Common myeloid progenitor, CD34-positive (primary cell): ENCODE measurements at regions not wholly inside any gene's neighbourhood (a gene's known extent, or its start where the extent isn't known, plus 50 kb on each side); places are given as distances from the start of the nearest gene placed in this dataset.

Source experiments
- CTCF ChIA-PET: fragments of 350-600 bp; sonication (Branson Sonifier 250); formaldehyde crosslinking; loops from one replicate; lab custom pipeline; 2021; ENCODE audit warnings: antibody characterized with exemption; lab: Charles Lee
- POLR2A ChIA-PET: fragments of 350-600 bp; sonication (Branson Sonifier 250); formaldehyde crosslinking; loops from one replicate; lab custom pipeline; 2021; ENCODE audit warnings: antibody characterized with exemption; lab: Charles Lee
- DNase-seq, 3 donors: peaks; one replicate each; pipeline versions ENCODE4 v3.0.0 to v3.0.0-alpha.2; 2013
- H3K27ac ChIP-seq, 2 experiments: 1 replicate in 1 of 2; 2 replicates in 1 of 2; pipeline ENCODE4 v1.7.0; 2013; ENCODE audit warnings: inconsistent platforms in 2 of 2, low read length in 2 of 2, mild to moderate bottlenecking in 2 of 2, low read depth in 1 of 2, moderate library complexity in 1 of 2; ENCODE audit not compliant: severe bottlenecking in 2 of 2, insufficient read depth in 1 of 2, poor library complexity in 1 of 2
- H3K27me3 ChIP-seq, 5 experiments: replicated peaks in 2 of 5; 1 replicate in 3 of 5; 2 replicates in 2 of 5; pipeline versions ENCODE4 v1.6.1 to v1.7.0; 2013; ENCODE audit warnings: low read length in 4 of 5, mild to moderate bottlenecking in 2 of 5, moderate library complexity in 2 of 5, inconsistent platforms in 1 of 5; ENCODE audit not compliant: insufficient read depth in 5 of 5, control insufficient read depth in 4 of 5
- H3K36me3 ChIP-seq, 4 experiments: 1 replicate in 2 of 4; 2 replicates in 2 of 4; pipeline versions ENCODE4 v1.6.1 to v1.7.0; 2013; ENCODE audit warnings: low read length in 3 of 4, control low read depth in 1 of 4, mild to moderate bottlenecking in 1 of 4; ENCODE audit not compliant: control insufficient read depth in 4 of 4, insufficient read depth in 4 of 4
- H3K4me1 ChIP-seq, 4 experiments: 1 replicate in 3 of 4; 2 replicates in 1 of 4; pipeline versions ENCODE4 v1.6.1 to v1.7.1; 2013; ENCODE audit warnings: low read length in 3 of 4, mild to moderate bottlenecking in 3 of 4, control low read depth in 1 of 4, inconsistent platforms in 1 of 4, moderate library complexity in 1 of 4; ENCODE audit not compliant: control insufficient read depth in 4 of 4, insufficient read depth in 4 of 4; ENCODE audit errors: control extremely low read depth in 1 of 4
- H3K4me3 ChIP-seq, 7 experiments: 1 replicate in 4 of 7; 2 replicates in 3 of 7; pipeline versions ENCODE4 v1.5.1 to v1.7.0; 2013; ENCODE audit warnings: mild to moderate bottlenecking in 7 of 7, low read length in 6 of 7, moderate library complexity in 6 of 7, inconsistent platforms in 2 of 7, low read depth in 2 of 7, control low read depth in 1 of 7; ENCODE audit not compliant: insufficient read depth in 4 of 7, control insufficient read depth in 1 of 7; ENCODE audit errors: extremely low read depth in 1 of 7
- H3K9me3 ChIP-seq, 5 experiments: 1 replicate in 4 of 5; 2 replicates in 1 of 5; pipeline versions ENCODE4 v1.6.1 to v1.7.1; 2013; ENCODE audit warnings: low read length in 4 of 5, mild to moderate bottlenecking in 2 of 5, inconsistent platforms in 1 of 5, low read depth in 1 of 5, moderate library complexity in 1 of 5; ENCODE audit not compliant: control insufficient read depth in 4 of 5, insufficient read depth in 2 of 5; ENCODE audit errors: control extremely low read depth in 1 of 5
- WGBS: methylation state at CpG from one replicate; pipeline ENCODE4 v1.1.5; 2013; ENCODE audit not compliant: insufficient coverage; 5-methylcytosine and 5-hydroxymethylcytosine counted together

DNA sequence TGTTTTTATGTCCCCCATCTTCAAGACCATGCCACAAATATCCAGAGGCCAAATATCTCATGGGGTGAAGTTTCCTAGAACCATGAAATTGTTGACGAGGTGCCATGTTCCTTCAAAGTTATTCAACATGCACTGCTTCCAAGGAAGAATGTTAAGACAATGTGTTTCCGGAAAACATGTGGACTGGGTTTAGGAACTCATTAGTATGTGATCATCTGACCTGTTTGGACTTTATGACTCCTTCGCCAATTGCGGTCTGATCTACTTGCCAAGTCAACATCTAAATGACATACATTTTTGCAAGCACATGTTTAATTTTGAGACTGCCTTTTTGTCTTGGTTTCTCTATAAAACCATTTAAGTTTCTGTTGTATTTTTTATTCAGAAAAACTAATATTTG, 234.8 kb downstream of the MAF start:
- Histone ChIP-seq H3K4me3 (no peak overlapping the region), H3K4me1 (no peaks in the 10 kb centered on the region), H3K27me3 (no peaks in the 10 kb centered on the region), H3K9me3 (peaks cover under 1 to 4% (median 2%) of the 10 kb centered on the region in 5 experiments), H3K36me3 (no peaks in the 10 kb centered on the region), H3K27ac (no peak overlapping the region)
- CTCF ChIA-PET: no interaction called here
- POLR2A ChIA-PET: no interaction called here
- no peak for DNase-seq
- WGBS: 100% methylated on average over 3 of the region's 4 CpGs

DNA sequence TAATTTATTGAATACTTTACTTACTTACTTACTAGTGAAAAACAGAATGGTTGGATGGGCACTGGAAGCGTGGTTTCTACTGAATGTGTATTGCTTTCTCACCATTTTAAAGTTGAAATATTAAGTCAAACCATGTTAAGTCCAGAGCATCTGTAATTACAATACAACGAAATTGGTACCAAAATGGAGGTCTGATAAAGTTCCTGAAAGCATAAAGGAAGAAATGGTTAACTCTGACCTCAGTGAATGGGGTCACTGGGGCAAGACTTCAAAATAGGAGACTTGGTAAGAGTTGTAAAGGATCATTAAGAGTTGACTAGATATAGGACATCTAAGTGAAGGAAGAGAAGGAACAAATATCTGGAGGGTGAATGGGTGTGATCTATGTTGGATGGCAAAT, 237.1 kb downstream of the MAF start:
- no peak for DNase-seq
- Histone ChIP-seq H3K4me3 (no peak overlapping the region), H3K27ac (no peak overlapping the region), H3K27me3 (no peaks in the 10 kb centered on the region), H3K4me1 (no peaks in the 10 kb centered on the region), H3K36me3 (no peaks in the 10 kb centered on the region), H3K9me3 (peaks cover 0 to 2% (median 1%) of the 10 kb centered on the region in 5 experiments)
- CTCF ChIA-PET: interaction anchor here (1.0 kb wide), 1 partner anchor 368 kb away, joined by 3 read pairs; no protein-coding TSS in a partner anchor
- POLR2A ChIA-PET: no interaction called here
- 100% methylated on average over 1 of the region's 2 CpGs for WGBS

- no CpG with 5 or more reads among the region's 1 CpG for WGBS
- Histone ChIP-seq H3K4me1 (no peaks in the 10 kb centered on the region), H3K9me3 (peaks cover 0 to 2% (median 1%) of the 10 kb centered on the region in 5 experiments), H3K27me3 (no peaks in the 10 kb centered on the region), H3K4me3 (no peak overlapping the region), H3K36me3 (no peaks in the 10 kb centered on the region), H3K27ac (no peak overlapping the region)
- ChIA-PET CTCF (interaction anchor here (1.0 kb wide), 1 partner anchor 367 kb away, joined by 3 read pairs; no protein-coding TSS in a partner anchor), POLR2A (no interaction called here)
- no peak for DNase-seq
Measured at GRCh38 chr16:79363035-79363434, 237.5 kb downstream of the MAF start.

DNA sequence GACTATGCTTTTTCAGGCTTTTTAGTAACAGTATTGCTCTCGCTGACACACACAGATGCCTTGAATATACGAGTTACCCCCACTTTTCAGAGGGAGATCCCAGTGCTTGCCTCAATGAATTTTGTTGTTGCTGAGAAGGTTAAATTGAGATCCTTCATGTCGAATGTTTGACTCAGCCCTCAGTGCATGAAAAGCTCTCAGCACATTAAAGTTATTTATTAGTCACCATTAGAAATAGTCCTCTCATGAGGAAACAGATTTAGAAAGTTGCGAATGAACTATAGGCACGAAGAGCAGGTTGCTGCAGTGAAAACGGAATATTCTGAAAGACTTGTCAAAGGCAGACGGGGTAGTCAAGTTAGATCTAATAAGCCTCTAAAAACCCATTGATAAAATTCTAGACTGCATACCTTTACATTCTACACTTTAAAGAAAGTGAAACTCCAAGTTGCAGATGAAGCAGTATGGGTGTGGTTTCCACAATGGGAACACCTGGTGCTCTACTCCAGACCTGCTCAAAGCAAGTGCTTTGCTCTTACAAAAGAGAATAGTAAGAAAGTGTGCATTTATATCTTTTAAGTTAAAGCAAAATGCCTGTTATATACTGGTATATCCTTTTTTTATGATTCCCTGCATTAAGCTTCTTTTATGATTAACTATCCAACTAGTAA, 238.1 kb downstream of the MAF start:
- H3K27ac ChIP-seq: no peak overlapping the region
- no peak for DNase-seq
- H3K4me1 ChIP-seq: no peaks in the 10 kb centered on the region
- H3K4me3 ChIP-seq: no peak overlapping the region
- H3K9me3 ChIP-seq: peaks cover 0 to 2% (median 1%) of the 10 kb centered on the region in 5 experiments
- CTCF ChIA-PET: no interaction called here
- POLR2A ChIA-PET: no interaction called here
- no peaks in the 10 kb centered on the region for H3K36me3 ChIP-seq
- no peaks in the 10 kb centered on the region for H3K27me3 ChIP-seq
- whole genome bisulfite sequencing: 95% methylated on average over 4 of the region's 7 CpGs

DNA sequence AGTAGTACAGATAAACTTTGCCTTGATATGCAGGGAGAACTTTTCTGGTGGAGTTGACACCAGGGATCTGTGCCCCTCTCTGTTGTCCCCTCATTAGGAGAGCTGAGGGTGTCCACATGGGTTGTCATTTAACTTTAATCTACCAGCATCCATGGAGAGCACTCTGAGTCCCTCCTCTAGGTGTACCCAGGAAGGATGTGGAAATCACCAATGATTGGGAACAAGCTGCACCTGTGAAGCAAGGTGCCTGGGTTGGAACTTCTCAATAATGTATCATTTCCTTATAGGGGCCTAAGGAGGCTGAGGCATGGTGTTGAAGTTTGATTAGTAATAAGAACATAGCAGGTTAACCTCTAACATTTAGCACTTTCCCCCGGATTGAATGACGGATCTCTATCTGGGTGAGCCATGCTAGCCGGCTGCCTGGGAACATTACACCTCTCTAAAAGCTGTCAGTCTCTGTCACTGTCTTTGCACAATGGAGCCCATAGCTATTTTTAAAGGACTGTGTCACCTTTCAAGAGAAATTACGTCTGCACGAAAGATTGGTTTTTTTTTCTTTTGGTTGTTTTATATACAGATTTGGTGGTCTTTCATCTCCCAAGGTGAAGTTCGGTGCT, 239.3 kb downstream of the MAF start:
- H3K4me1 ChIP-seq: no peaks in the 10 kb centered on the region
- no peak for DNase-seq
- POLR2A ChIA-PET: no interaction called here
- peaks cover 0 to 1% (median 0%) of the 10 kb centered on the region in 5 experiments for H3K9me3 ChIP-seq
- CTCF ChIA-PET: no interaction called here
- WGBS: 91% methylated on average over 4 of the region's 6 CpGs
- H3K27ac ChIP-seq: no peak overlapping the region
- H3K27me3 ChIP-seq: no peaks in the 10 kb centered on the region
- H3K4me3 ChIP-seq: no peak overlapping the region
- H3K36me3 ChIP-seq: no peaks in the 10 kb centered on the region

GRCh38 chr16:79360267-79360666, 240.3 kb downstream of the MAF start:
- Histone ChIP-seq H3K4me3 (no peak overlapping the region), H3K9me3 (peaks cover 0 to 1% (median 0%) of the 10 kb centered on the region in 5 experiments), H3K36me3 (no peaks in the 10 kb centered on the region), H3K27me3 (no peaks in the 10 kb centered on the region), H3K4me1 (no peaks in the 10 kb centered on the region), H3K27ac (no peak overlapping the region)
- WGBS: 100% methylated on average over 1 of the region's 2 CpGs
- DNase-seq: no peak
- POLR2A ChIA-PET: no interaction called here
- CTCF ChIA-PET: interaction anchor here (1.3 kb wide), 1 partner anchor 16 kb away, joined by 3 read pairs; no protein-coding TSS in a partner anchor

DNA sequence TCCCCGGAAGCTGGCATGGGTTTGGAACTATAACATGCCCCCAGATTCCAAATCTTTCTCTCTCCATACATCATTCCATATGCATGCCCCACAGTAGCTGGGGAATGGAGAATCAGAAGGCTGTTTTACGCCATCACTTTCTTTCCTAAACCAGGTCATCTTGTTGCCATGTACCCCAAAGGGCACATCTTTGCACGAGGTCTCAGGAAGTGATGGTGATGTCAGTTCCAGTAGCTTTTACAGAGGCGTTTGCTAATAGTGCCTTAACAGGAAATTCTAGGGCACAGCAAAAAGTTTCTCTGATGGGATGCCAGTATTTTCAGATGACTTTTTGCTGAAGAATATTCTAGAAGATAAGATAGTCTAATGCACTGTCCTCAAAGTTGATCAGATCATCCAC, 241.5 kb downstream of the MAF start:
- ChIA-PET CTCF (interaction anchor here (1.3 kb wide), 1 partner anchor 15 kb away, joined by 3 read pairs; no protein-coding TSS in a partner anchor), POLR2A (interaction anchor here (0.6 kb wide), 1 partner anchor 106 kb away, joined by 4 read pairs; no protein-coding TSS in a partner anchor)
- Histone ChIP-seq H3K27ac (no peak overlapping the region), H3K9me3 (no peaks in the 10 kb centered on the region), H3K36me3 (no peaks in the 10 kb centered on the region), H3K4me3 (no peak overlapping the region), H3K27me3 (no peaks in the 10 kb centered on the region), H3K4me1 (no peaks in the 10 kb centered on the region)
- no peak for DNase-seq
- 88% methylated on average over 3 of the region's 4 CpGs for WGBS
